K562 (cell line): ENCODE measurements at regions not wholly inside any gene's neighbourhood (a gene's known extent, or its start where the extent isn't known, plus 50 kb on each side); places are given as distances from the start of the nearest gene placed in this dataset.

Source experiments
- ATAC-seq: fragments of 200-7000 bp; cut with Tn5 transposase; 3 replicates; pipeline ENCODE4 v1.9.1; 2020; ENCODE audit warnings: moderate library complexity
- BruUV-seq: library from RNA; stranded (reverse); fragments of 400-500 nt; replicated peaks from 2 replicates; lab custom pipeline; 2021; lab: Mats Ljungman, UMichigan
- CTCF ChIA-PET: fragments of 300-600 bp; formaldehyde crosslinking; extraction: SDS; loops from one replicate; lab custom pipeline; 2021; ENCODE audit warnings: low intra/inter-chr PET ratio; lab: Yijun Ruan, JAX
- POLR2A ChIA-PET: fragments of 300-600, 350-650 bp; sonication (Branson Sonifier 250); formaldehyde crosslinking; extraction: SDS; loops from one replicate; lab custom pipeline; 2021; ENCODE audit warnings: antibody characterized with exemption, inconsistent platforms; lab: Yijun Ruan, JAX
- DNase-seq, 4 experiments: peaks; one replicate each; pipeline versions ENCODE4 v3.0.0 to v3.0.0-alpha.2; 2011 to 2018; ENCODE audit warnings: low spot score in 3 of 4, mixed read lengths in 3 of 4; ENCODE audit errors: extremely low read depth in 1 of 4
- FAIRE-seq: peaks from 2 replicates; lab custom pipeline; 2011; peaks lifted over from hg19 to GRCh38; lab: Jason Lieb, UNC
- H2AFZ ChIP-seq: 2 replicates; pipeline ENCODE4 v1.6.0; 2011; ENCODE audit warnings: low read depth, low read length, control low read depth, inconsistent platforms
- H3K27ac ChIP-seq: fragments of 200-600 bp; 3 replicates; pipeline ENCODE4 v1.8.0; 2011; ENCODE audit warnings: low read depth, mild to moderate bottlenecking, control low read depth, inconsistent platforms, low read length, moderate library complexity, mixed read lengths; ENCODE audit errors: extremely low read depth
- H3K27me3 ChIP-seq, 2 experiments: fragments of 300-600 bp in 1 of 2; 2 replicates in 1 of 2; 3 replicates in 1 of 2; pipeline versions ENCODE4 v1.6.0 to v1.8.0; 2011; ENCODE audit warnings: inconsistent platforms in 2 of 2, low read length in 2 of 2, mild to moderate bottlenecking in 1 of 2, mixed read lengths in 1 of 2, moderate library complexity in 1 of 2; ENCODE audit not compliant: control insufficient read depth in 2 of 2, insufficient read depth in 2 of 2
- H3K36me3 ChIP-seq: fragments of 300-600 bp; 3 replicates; pipeline ENCODE4 v1.8.0; 2011; ENCODE audit warnings: mild to moderate bottlenecking, low read length, inconsistent platforms; ENCODE audit not compliant: control insufficient read depth, insufficient read depth
- H3K4me1 ChIP-seq, 2 experiments: fragments of 200-600 bp in 1 of 2; replicated peaks in 1 of 2; 2 replicates in 1 of 2; 3 replicates in 1 of 2; pipeline versions ENCODE4 v1.5.1 to v1.8.0; 2011; ENCODE audit warnings: inconsistent platforms in 2 of 2, low read length in 2 of 2, mild to moderate bottlenecking in 1 of 2, mixed read lengths in 1 of 2, moderate library complexity in 1 of 2; ENCODE audit not compliant: control insufficient read depth in 2 of 2, insufficient read depth in 2 of 2
- H3K4me2 ChIP-seq: 2 replicates; pipeline ENCODE4 v1.6.1; 2011; ENCODE audit warnings: low read length, control low read depth, inconsistent platforms, mixed read lengths; ENCODE audit not compliant: insufficient read depth
- H3K4me3 ChIP-seq: fragments of 200-600 bp; sonication (generic), shearing (Covaris generic); 2 replicates; pipeline ENCODE4 v1.5.1; 2016; ENCODE audit warnings: control low read depth, inconsistent platforms
- H3K79me2 ChIP-seq: fragments of 200-600 bp; 3 replicates; pipeline ENCODE4 v1.8.0; 2011; ENCODE audit warnings: low read length, inconsistent platforms; ENCODE audit not compliant: control insufficient read depth, insufficient read depth
- H3K9ac ChIP-seq, 2 experiments: 2 replicates each; pipeline versions ENCODE4 v1.6.0 to v1.6.1; 2011; ENCODE audit warnings: low read depth in 2 of 2, low read length in 2 of 2, control low read depth in 1 of 2, inconsistent platforms in 1 of 2, mild to moderate bottlenecking in 1 of 2, mixed read lengths in 1 of 2; ENCODE audit not compliant: insufficient read depth in 1 of 2
- H3K9me1 ChIP-seq: one replicate; pipeline ENCODE4 v1.6.0; 2011; ENCODE audit warnings: inconsistent platforms, mild to moderate bottlenecking, low read length, moderate library complexity; ENCODE audit not compliant: control insufficient read depth, insufficient read depth
- H3K9me3 ChIP-seq: replicated peaks from 2 replicates; pipeline ENCODE4 v1.5.1; 2011; ENCODE audit warnings: low read depth, low read length, inconsistent platforms; ENCODE audit not compliant: control insufficient read depth, insufficient read depth
- H4K20me1 ChIP-seq: replicated peaks from 2 replicates; pipeline ENCODE4 v1.6.1; 2011; ENCODE audit warnings: low read length, inconsistent platforms, mixed read lengths; ENCODE audit not compliant: control insufficient read depth, insufficient read depth
- ATF7 ChIP-seq: fragments of 450-650 bp; IDR thresholded peaks from 2 replicates; pipeline ENCODE4 v1.7.1; 2014; ENCODE audit warnings: mild to moderate bottlenecking, moderate library complexity
- CBFA2T2 ChIP-seq: fragments of 450-650 bp; conservative IDR thresholded peaks from 2 replicates; pipeline ENCODE4 v1.6.1; 2017; ENCODE audit warnings: mild to moderate bottlenecking
- E4F1 ChIP-seq: fragments of 250-450 bp; sonication (Bioruptor Pico); IDR thresholded peaks from 2 replicates; pipeline ENCODE4 v1.5.0; 2021; ENCODE audit warnings: mild to moderate bottlenecking, borderline replicate concordance
- ETS2 ChIP-seq: IDR thresholded peaks from 2 replicates; pipeline ENCODE4 v1.6.1; 2016; ENCODE audit warnings: borderline replicate concordance, missing genetic modification characterization, mild to moderate bottlenecking, moderate library complexity, missing compliant biosample characterization; ENCODE audit not compliant: poor library complexity, severe bottlenecking
- ETV1 ChIP-seq: fragments of 450-650 bp; conservative IDR thresholded peaks from 2 replicates; pipeline ENCODE4 v1.6.1; 2016; ENCODE audit warnings: missing genetic modification characterization, control low read depth, low read depth, missing compliant biosample characterization
- HBP1 ChIP-seq: fragments of 450-650 bp; formaldehyde crosslinking; IDR thresholded peaks from 2 replicates; pipeline ENCODE4 v1.4.0; 2022; ENCODE audit warnings: missing genetic modification characterization
- JUND ChIP-seq, 2 experiments: IDR thresholded peaks; 2 replicates in 1 of 2; 3 replicates in 1 of 2; pipeline ENCODE4 v1.6.1; 2011; ENCODE audit warnings: borderline replicate concordance in 2 of 2, low read depth in 2 of 2, low read length in 2 of 2, improper control_type of control experiment in 1 of 2, missing biosample characterization in 1 of 2, missing genetic modification characterization in 1 of 2, missing genetic modification reagents in 1 of 2
- KLF16 ChIP-seq: IDR thresholded peaks from 2 replicates; pipeline ENCODE4 v1.6.1; 2016; ENCODE audit warnings: antibody characterized with exemption
- NCOA6 ChIP-seq: fragments of 450-650 bp; IDR thresholded peaks from 2 replicates; pipeline ENCODE4 v1.6.1; 2017; ENCODE audit warnings: mild to moderate bottlenecking
- NFXL1 ChIP-seq: fragments of 450-650 bp; formaldehyde crosslinking; IDR thresholded peaks from 2 replicates; pipeline ENCODE4 v1.4.0; 2021; ENCODE audit warnings: mild to moderate bottlenecking
- PHTF2 ChIP-seq: fragments of 250-450 bp; sonication (Bioruptor Pico); IDR thresholded peaks from 2 replicates; pipeline ENCODE4 v1.5.0; 2021; ENCODE audit warnings: mild to moderate bottlenecking
- TCFL5 ChIP-seq: fragments of 250-450 bp; sonication (Bioruptor Pico); conservative IDR thresholded peaks from 2 replicates; pipeline ENCODE4 v1.6.1; 2021; ENCODE audit warnings: mild to moderate bottlenecking, moderate library complexity, matching md5 sums
- ZNF507 ChIP-seq: conservative IDR thresholded peaks from 2 replicates; pipeline ENCODE4 v1.6.1; 2017; ENCODE audit warnings: missing genetic modification characterization, missing compliant biosample characterization
- ZNF57 ChIP-seq: fragments of 450-650 bp; formaldehyde crosslinking; IDR thresholded peaks from 2 replicates; pipeline ENCODE4 v1.4.0; 2020; ENCODE audit warnings: mild to moderate bottlenecking, moderate library complexity
- ZNF586 ChIP-seq: fragments of 450-650 bp; formaldehyde crosslinking; conservative IDR thresholded peaks from 2 replicates; pipeline ENCODE4 v1.4.0; 2020; ENCODE audit warnings: mild to moderate bottlenecking, moderate library complexity
- ZNF785 ChIP-seq: fragments of 250-450 bp; sonication (Bioruptor Pico); IDR thresholded peaks from 2 replicates; pipeline ENCODE4 v1.4.0; 2020; ENCODE audit warnings: mild to moderate bottlenecking
- WGBS: fragments of 100-300 bp; shearing (Covaris generic); methylation state at CpG from one replicate; pipeline ENCODE4 v1.1.6; 2016; ENCODE audit warnings: low coverage, mixed read lengths; ENCODE audit not compliant: insufficient coverage; ENCODE audit errors: missing lambda C conversion rate; 5-methylcytosine and 5-hydroxymethylcytosine counted together
- in situ Hi-C: fragments of 300-500 bp; cut with MboI; formaldehyde crosslinking; loops from 4 replicates; pipeline ENCODE4 v1.15.0; 2018; ENCODE audit warnings: inconsistent platforms, mixed read lengths
- intact Hi-C: fragments of 100-400 bp; cut with micrococcal nuclease; formaldehyde crosslinking; loops from 2 replicates; pipeline ENCODE4 v1.14.2; 2022
- TF ChIP-seq, protein P1 (sequence below), 3 experiments: IDR thresholded peaks in 2 of 3; conservative IDR thresholded peaks in 1 of 3; 2 replicates each; pipeline ENCODE4 v1.5.1; 2011 to 2012; ENCODE audit warnings: low read length in 3 of 3, mild to moderate bottlenecking in 3 of 3, control low read depth in 2 of 3, improper control_type of control experiment in 1 of 3, inconsistent platforms in 1 of 3, low read depth in 1 of 3, mixed read lengths in 1 of 3, moderate library complexity in 1 of 3; ENCODE audit not compliant: insufficient read depth in 2 of 3

- POLR2A ChIA-PET, result no interaction called here
- TF ChIP-seq NFXL1, result no peak
- TF ChIP-seq TCFL5, result no peak
- no peak for TF ChIP-seq ZNF586
- TF ChIP-seq NCOA6, result no peak
- TF ChIP-seq ZNF507 (tag), result no peak
- TF ChIP-seq ETV1 (tag), result no peak
- no peak for TF ChIP-seq HBP1 (CRISPR knock-in tag)
- TF ChIP-seq ZNF785 (CRISPR knock-in tag), result no peak
- TF ChIP-seq, protein P1, sequence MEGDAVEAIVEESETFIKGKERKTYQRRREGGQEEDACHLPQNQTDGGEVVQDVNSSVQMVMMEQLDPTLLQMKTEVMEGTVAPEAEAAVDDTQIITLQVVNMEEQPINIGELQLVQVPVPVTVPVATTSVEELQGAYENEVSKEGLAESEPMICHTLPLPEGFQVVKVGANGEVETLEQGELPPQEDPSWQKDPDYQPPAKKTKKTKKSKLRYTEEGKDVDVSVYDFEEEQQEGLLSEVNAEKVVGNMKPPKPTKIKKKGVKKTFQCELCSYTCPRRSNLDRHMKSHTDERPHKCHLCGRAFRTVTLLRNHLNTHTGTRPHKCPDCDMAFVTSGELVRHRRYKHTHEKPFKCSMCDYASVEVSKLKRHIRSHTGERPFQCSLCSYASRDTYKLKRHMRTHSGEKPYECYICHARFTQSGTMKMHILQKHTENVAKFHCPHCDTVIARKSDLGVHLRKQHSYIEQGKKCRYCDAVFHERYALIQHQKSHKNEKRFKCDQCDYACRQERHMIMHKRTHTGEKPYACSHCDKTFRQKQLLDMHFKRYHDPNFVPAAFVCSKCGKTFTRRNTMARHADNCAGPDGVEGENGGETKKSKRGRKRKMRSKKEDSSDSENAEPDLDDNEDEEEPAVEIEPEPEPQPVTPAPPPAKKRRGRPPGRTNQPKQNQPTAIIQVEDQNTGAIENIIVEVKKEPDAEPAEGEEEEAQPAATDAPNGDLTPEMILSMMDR (IDR thresholded peaks at IDR 0.05 in 2 of 3, conservative IDR thresholded peaks at IDR 0.05 in 1 of 3; ENCODE audit: insufficient read depth in 2 of 3, low read depth in 1 of 3, low read length in 3 of 3), result no peak
- TF ChIP-seq ETS2 (tag), result no peak
- no peak for TF ChIP-seq ATF7
- no peak for TF ChIP-seq CBFA2T2
- no peak for TF ChIP-seq ZNF57 (CRISPR knock-in tag)
- TF ChIP-seq E4F1, result no peak
- TF ChIP-seq KLF16, result no peak
- TF ChIP-seq PHTF2 (CRISPR knock-in tag), result no peak
- TF ChIP-seq JUND (IDR thresholded peaks at IDR 0.05; ENCODE audit: borderline replicate concordance, low read depth, low read length), result no peak
- no peak for TF ChIP-seq JUND (tag; IDR thresholded peaks at IDR 0.05; ENCODE audit: borderline replicate concordance, low read depth, low read length)
- TF ChIP-seq, all 486 proteins: peak for 0
- CTCF ChIA-PET, result no interaction called here
These were observed 294.9 kb downstream of the UTRN start for GRCh38 chr6:144580039-144580438.

More at GRCh38 chr6:144580039-144580438, 294.9 kb downstream of the UTRN start:
- Histone ChIP-seq H2AFZ (no peak overlapping the region), H3K4me3 (no peak overlapping the region), H3K79me2 (no peaks in the 10 kb centered on the region), H3K9me3 (no peaks in the 10 kb centered on the region), H3K9ac (no peak overlapping the region), H3K4me2 (no peak overlapping the region), H3K27ac (no peak overlapping the region), H4K20me1 (no peaks in the 10 kb centered on the region), H3K27me3 (no peaks in the 10 kb centered on the region), H3K36me3 (no peaks in the 10 kb centered on the region), H3K4me1 (peaks cover 0 to 8% of the 10 kb centered on the region in 2 experiments; a peak in 2 of 5 replicates), H3K9me1 (no peaks in the 10 kb centered on the region)
- intact Hi-C loops (loop anchor here (5.0 to 10.0 kb wide), 4 partner anchors 98 to 1155 kb away; partner anchors contain the start of gene EPM2A), in situ Hi-C loops (loop anchor here (10.0 to 25.0 kb wide), 2 partner anchors 635 to 1057 kb away; no protein-coding TSS in a partner anchor)
- no peak for DNase-seq
- no peak for ATAC-seq
- no peak for FAIRE-seq
- BruUV-seq, result no TSS peak
- 13% methylated on average over 3 of the region's 3 CpGs for WGBS
